H9 (cell line): ENCODE measurements at regions not wholly inside any gene's neighbourhood (a gene's known extent, or its start where the extent isn't known, plus 50 kb on each side); places are given as distances from the start of the nearest gene placed in this dataset.

Experiments used
- DNase-seq: peaks from one replicate; pipeline ENCODE4 v3.0.0-alpha.2; 2017
- H2AFZ ChIP-seq: one replicate; pipeline ENCODE4 v1.6.1; 2013; ENCODE audit warnings: mild to moderate bottlenecking, low read length, control low read depth, moderate library complexity
- H2AK5ac ChIP-seq: 2 replicates; pipeline ENCODE4 v1.6.1; 2013; ENCODE audit warnings: low read length, control low read depth, mixed read lengths; ENCODE audit not compliant: insufficient read length
- H2BK120ac ChIP-seq: one replicate; pipeline ENCODE4 v1.6.1; 2013; ENCODE audit warnings: low read depth, mild to moderate bottlenecking, low read length, control low read depth, inconsistent platforms; ENCODE audit not compliant: poor library complexity, severe bottlenecking
- H2BK12ac ChIP-seq: 2 replicates; pipeline ENCODE4 v1.6.1; 2013; ENCODE audit warnings: low read length, control low read depth, mixed read lengths, low read depth; ENCODE audit not compliant: insufficient read length
- H2BK15ac ChIP-seq: 2 replicates; pipeline ENCODE4 v1.6.1; 2013; ENCODE audit warnings: low read depth, low read length, control low read depth
- H2BK20ac ChIP-seq: one replicate; pipeline ENCODE4 v1.6.1; 2013; ENCODE audit warnings: low read depth, mild to moderate bottlenecking, low read length, control low read depth, inconsistent platforms; ENCODE audit not compliant: poor library complexity, severe bottlenecking
- H2BK5ac ChIP-seq: 2 replicates; pipeline ENCODE4 v1.6.1; 2013; ENCODE audit warnings: low read length, control low read depth, mixed read lengths; ENCODE audit not compliant: insufficient read length
- H3K14ac ChIP-seq: 2 replicates; pipeline ENCODE4 v1.6.1; 2013; ENCODE audit warnings: low read length, control low read depth; ENCODE audit not compliant: insufficient read depth
- H3K18ac ChIP-seq: 2 replicates; pipeline ENCODE4 v1.6.1; 2013; ENCODE audit warnings: low read depth, mild to moderate bottlenecking, mixed read lengths, low read length, control low read depth; ENCODE audit not compliant: insufficient read length
- H3K23ac ChIP-seq: 2 replicates; pipeline ENCODE4 v1.6.1; 2013; ENCODE audit warnings: low read length, control low read depth, mixed read lengths, low read depth; ENCODE audit not compliant: insufficient read length
- H3K23me2 ChIP-seq: 2 replicates; pipeline ENCODE4 v1.6.1; 2013; ENCODE audit warnings: low read depth, mild to moderate bottlenecking, mixed read lengths, low read length, control low read depth; ENCODE audit not compliant: insufficient read length, poor library complexity, severe bottlenecking
- H3K27ac ChIP-seq: 2 replicates; pipeline ENCODE4 v1.5.1; 2013; ENCODE audit warnings: low read length, control low read depth, mixed read lengths, low read depth; ENCODE audit not compliant: insufficient read length
- H3K27me3 ChIP-seq: 2 replicates; pipeline ENCODE4 v1.6.1; 2013; ENCODE audit warnings: low read length, control low read depth, inconsistent platforms; ENCODE audit not compliant: insufficient read depth
- H3K4ac ChIP-seq: 2 replicates; pipeline ENCODE4 v1.6.1; 2013; ENCODE audit warnings: low read depth, mild to moderate bottlenecking, control low read depth, inconsistent platforms, low read length, moderate library complexity
- H3K4me1 ChIP-seq: 2 replicates; pipeline ENCODE4 v1.6.1; 2013; ENCODE audit warnings: low read length, control low read depth, inconsistent platforms; ENCODE audit not compliant: insufficient read depth
- H3K4me2 ChIP-seq: 2 replicates; pipeline ENCODE4 v1.6.1; 2013; ENCODE audit warnings: low read length, control low read depth, mixed read lengths; ENCODE audit not compliant: insufficient read length, insufficient read depth
- H3K56ac ChIP-seq: 2 replicates; pipeline ENCODE4 v1.6.1; 2013; ENCODE audit warnings: low read depth, mild to moderate bottlenecking, mixed read lengths, low read length, control low read depth; ENCODE audit not compliant: insufficient read length
- H3K79me1 ChIP-seq: 2 replicates; pipeline ENCODE4 v1.6.1; 2013; ENCODE audit warnings: low read depth, mild to moderate bottlenecking, moderate library complexity, low read length, control low read depth, inconsistent platforms; ENCODE audit not compliant: insufficient read depth, poor library complexity, severe bottlenecking
- H3K79me2 ChIP-seq: 2 replicates; pipeline ENCODE4 v1.6.1; 2013; ENCODE audit warnings: low read length, control low read depth, inconsistent platforms; ENCODE audit not compliant: insufficient read depth
- H3K9ac ChIP-seq: 2 replicates; pipeline ENCODE4 v1.6.1; 2013; ENCODE audit warnings: low read length, control low read depth, mixed read lengths; ENCODE audit not compliant: insufficient read length; ENCODE audit errors: extremely low read depth
- H3K9me3 ChIP-seq: one replicate; pipeline ENCODE4 v1.6.1; 2013; ENCODE audit warnings: low read depth, low read length, inconsistent platforms; ENCODE audit not compliant: control insufficient read depth
- H3T11ph ChIP-seq: one replicate; pipeline ENCODE4 v1.6.1; 2013; ENCODE audit warnings: mild to moderate bottlenecking, low read length, control low read depth, inconsistent platforms
- H4K20me1 ChIP-seq: one replicate; pipeline ENCODE4 v1.6.1; 2013; ENCODE audit not compliant: control insufficient read depth, insufficient read length, insufficient read depth
- H4K5ac ChIP-seq: 2 replicates; pipeline ENCODE4 v1.6.1; 2013; ENCODE audit warnings: low read depth, mild to moderate bottlenecking, mixed read lengths, low read length, control low read depth; ENCODE audit not compliant: insufficient read length
- H4K8ac ChIP-seq: replicated peaks from 2 replicates; pipeline ENCODE4 v1.6.1; 2013; ENCODE audit warnings: low read length, control low read depth, mixed read lengths, low read depth; ENCODE audit not compliant: insufficient read length
- H4K91ac ChIP-seq: 2 replicates; pipeline ENCODE4 v1.6.1; 2013; ENCODE audit warnings: low read depth, mild to moderate bottlenecking, moderate library complexity, mixed read lengths, low read length, control low read depth; ENCODE audit not compliant: insufficient read length
- H3K27ac Mint-ChIP-seq, 3 experiments: 2 replicates in 2 of 3; 3 replicates in 1 of 3; pipeline ENCODE4 v1.8.0; 2020 to 2021; ENCODE audit warnings: mixed read lengths in 3 of 3, mild to moderate bottlenecking in 1 of 3, moderate library complexity in 1 of 3
- H3K27me3 Mint-ChIP-seq: 2 replicates; pipeline ENCODE4 v1.8.0; 2021; ENCODE audit warnings: low read depth, mild to moderate bottlenecking, moderate library complexity, mixed read lengths
- H3K36me3 Mint-ChIP-seq, 3 experiments: 2 replicates in 2 of 3; 3 replicates in 1 of 3; pipeline ENCODE4 v1.8.0; 2020 to 2021; ENCODE audit warnings: low read depth in 3 of 3, mixed read lengths in 3 of 3; ENCODE audit not compliant: insufficient read depth in 1 of 3
- H3K4me1 Mint-ChIP-seq, 2 experiments: 2 replicates each; pipeline ENCODE4 v1.8.0; 2020; ENCODE audit warnings: mixed read lengths in 2 of 2
- H3K4me3 Mint-ChIP-seq, 2 experiments: 2 replicates in 1 of 2; 3 replicates in 1 of 2; pipeline ENCODE4 v1.8.0; 2020 to 2021; ENCODE audit warnings: mild to moderate bottlenecking in 2 of 2, mixed read lengths in 2 of 2, moderate library complexity in 1 of 2
- H3K9me3 Mint-ChIP-seq, 2 experiments: 2 replicates in 1 of 2; 3 replicates in 1 of 2; pipeline ENCODE4 v1.8.0; 2020; ENCODE audit warnings: mild to moderate bottlenecking in 2 of 2, mixed read lengths in 2 of 2, moderate library complexity in 1 of 2
- WGBS: extraction: QIAGEN DNeasy Blood & Tissue Kit; methylation state at CpG from one replicate; pipeline ENCODE4 v1.1.7; 2013; ENCODE audit warnings: missing lambda C conversion rate, low lambda C conversion rate, mixed read lengths; ENCODE audit not compliant: insufficient read length; ENCODE audit errors: extremely low coverage; 5-methylcytosine and 5-hydroxymethylcytosine counted together
- TF ChIP-seq, protein P1 (sequence below): fragments of 200-600 bp; sonication (generic); conservative IDR thresholded peaks from 3 replicates; pipeline ENCODE4 v1.8.0; 2021; ENCODE audit warnings: antibody characterized with exemption, mild to moderate bottlenecking

DNA sequence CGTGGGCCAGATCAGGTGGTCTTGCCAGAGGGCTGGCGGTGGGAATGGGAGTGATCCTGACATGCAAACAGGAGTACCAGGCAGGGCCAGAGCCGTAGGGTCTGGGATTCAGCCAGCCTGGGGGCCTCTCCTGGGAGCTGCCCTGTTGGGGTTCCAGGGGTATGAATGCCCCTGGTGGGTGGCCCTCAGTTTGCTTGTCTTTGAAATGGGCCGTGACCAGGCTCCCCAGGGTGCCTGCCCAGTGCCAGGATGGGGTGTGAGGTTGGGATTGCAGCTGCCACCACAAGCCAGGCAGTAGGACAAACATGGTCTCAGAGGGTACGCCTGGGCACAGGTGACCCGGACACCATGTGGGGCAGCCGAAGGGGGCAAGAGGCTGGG, 168.8 kb downstream of the KIF26A start:
- Histone ChIP-seq H3T11ph (no peak overlapping the region), H3K27me3 (no peaks in the 10 kb centered on the region), H2BK12ac (no peak overlapping the region), H3K14ac (no peak overlapping the region), H3K4me1 (no peaks in the 10 kb centered on the region), H3K79me1 (no peaks in the 10 kb centered on the region), H4K5ac (no peak overlapping the region), H3K56ac (no peak overlapping the region), H3K4me2 (no peak overlapping the region), H2AFZ (no peak overlapping the region), H3K4ac (no peak overlapping the region), H4K91ac (no peak overlapping the region), H3K9me3 (no peaks in the 10 kb centered on the region), H2BK5ac (no peak overlapping the region), H2BK120ac (no peak overlapping the region), H3K27ac (no peak overlapping the region), H3K9ac (no peak overlapping the region), H3K23me2 (no peaks in the 10 kb centered on the region), H3K23ac (no peak overlapping the region), H2BK15ac (no peak overlapping the region), H3K79me2 (no peaks in the 10 kb centered on the region), H4K8ac (no peak overlapping the region), H4K20me1 (no peaks in the 10 kb centered on the region), H2AK5ac (no peak overlapping the region), H3K18ac (no peak overlapping the region), H2BK20ac (no peak overlapping the region)
- TF ChIP-seq, protein P1, sequence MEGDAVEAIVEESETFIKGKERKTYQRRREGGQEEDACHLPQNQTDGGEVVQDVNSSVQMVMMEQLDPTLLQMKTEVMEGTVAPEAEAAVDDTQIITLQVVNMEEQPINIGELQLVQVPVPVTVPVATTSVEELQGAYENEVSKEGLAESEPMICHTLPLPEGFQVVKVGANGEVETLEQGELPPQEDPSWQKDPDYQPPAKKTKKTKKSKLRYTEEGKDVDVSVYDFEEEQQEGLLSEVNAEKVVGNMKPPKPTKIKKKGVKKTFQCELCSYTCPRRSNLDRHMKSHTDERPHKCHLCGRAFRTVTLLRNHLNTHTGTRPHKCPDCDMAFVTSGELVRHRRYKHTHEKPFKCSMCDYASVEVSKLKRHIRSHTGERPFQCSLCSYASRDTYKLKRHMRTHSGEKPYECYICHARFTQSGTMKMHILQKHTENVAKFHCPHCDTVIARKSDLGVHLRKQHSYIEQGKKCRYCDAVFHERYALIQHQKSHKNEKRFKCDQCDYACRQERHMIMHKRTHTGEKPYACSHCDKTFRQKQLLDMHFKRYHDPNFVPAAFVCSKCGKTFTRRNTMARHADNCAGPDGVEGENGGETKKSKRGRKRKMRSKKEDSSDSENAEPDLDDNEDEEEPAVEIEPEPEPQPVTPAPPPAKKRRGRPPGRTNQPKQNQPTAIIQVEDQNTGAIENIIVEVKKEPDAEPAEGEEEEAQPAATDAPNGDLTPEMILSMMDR: no peak
- no peak for DNase-seq
- no peak overlapping the region for H3K27ac Mint-ChIP-seq
- H3K4me1 Mint-ChIP-seq: peaks cover 2 to 4% of the 10 kb centered on the region in 2 experiments
- H3K4me3 Mint-ChIP-seq: no peak overlapping the region
- peaks cover 6% of the 10 kb centered on the region for H3K27me3 Mint-ChIP-seq
- peaks cover 9 to 12% of the 10 kb centered on the region in 2 experiments for H3K9me3 Mint-ChIP-seq
- H3K36me3 Mint-ChIP-seq: 0 out of 7 replicates have a peak, but pooled peaks cover 0 to 2% (median 0%) of the 10 kb centered on the region in 3 experiments
- WGBS: no CpG with 5 or more reads among the region's 7 CpGs
